H1 (cell line): ENCODE measurements at regions not wholly inside any gene's neighbourhood (a gene's known extent, or its start where the extent isn't known, plus 50 kb on each side); places are given as distances from the start of the nearest gene placed in this dataset.

Source experiments
- ASH2L ChIP-seq: fragments of 200-600, 300-600 bp; sonication (generic); IDR thresholded peaks from one replicate; pipeline ENCODE4 v1.7.1; 2017; ENCODE audit warnings: low read length
- BCL11A ChIP-seq, 2 experiments: IDR thresholded peaks; one replicate each; pipeline ENCODE4 v1.6.1; 2011; ENCODE audit warnings: low read depth in 2 of 2, low read length in 2 of 2, mild to moderate bottlenecking in 2 of 2
- CBX5 ChIP-seq: fragments of 300-800, 300-1000 bp; sonication (generic); IDR thresholded peaks from 2 replicates; pipeline ENCODE4 v1.7.1; 2016; ENCODE audit warnings: antibody characterized with exemption, low read length, low read depth
- CEBPB ChIP-seq: IDR thresholded peaks from 2 replicates; pipeline ENCODE4 v1.6.1; 2012; ENCODE audit warnings: low read depth, low read length
- CHD7 ChIP-seq: fragments of 300-600 bp; sonication (generic); IDR thresholded peaks from 2 replicates; pipeline ENCODE4 v1.7.1; 2012; ENCODE audit warnings: low read length, moderate library complexity, mild to moderate bottlenecking, inconsistent platforms; ENCODE audit not compliant: insufficient replicate concordance
- GTF2F1 ChIP-seq: IDR thresholded peaks from 2 replicates; pipeline ENCODE4 v1.6.1; 2012; ENCODE audit warnings: low read depth, low read length, improper control_type of control experiment, borderline replicate concordance
- KDM5A ChIP-seq: fragments of 200-600 bp; IDR thresholded peaks from 2 replicates; pipeline ENCODE4 v1.7.1; 2012; ENCODE audit warnings: mild to moderate bottlenecking, low read length, inconsistent platforms, mixed read lengths
- MAX ChIP-seq: IDR thresholded peaks from 2 replicates; pipeline ENCODE4 v1.6.1; 2012; ENCODE audit warnings: inconsistent platforms
- RBBP5 ChIP-seq: IDR thresholded peaks from 2 replicates; pipeline ENCODE4 v1.7.1; 2012; ENCODE audit warnings: low read depth, mild to moderate bottlenecking, inconsistent platforms, low read length, moderate library complexity, borderline replicate concordance
- SAP30 ChIP-seq: fragments of 300-600 bp; sonication (generic); IDR thresholded peaks from 2 replicates; pipeline ENCODE4 v1.7.1; 2012; ENCODE audit warnings: low read length, moderate library complexity, mild to moderate bottlenecking, inconsistent platforms; ENCODE audit not compliant: insufficient read depth, insufficient replicate concordance
- SP1 ChIP-seq: IDR thresholded peaks from 2 replicates; pipeline ENCODE4 v1.6.1; 2011; ENCODE audit warnings: low read depth, low read length
- SP4 ChIP-seq: IDR thresholded peaks from 2 replicates; pipeline ENCODE4 v1.6.1; 2012; ENCODE audit warnings: low read length, inconsistent platforms
- ZNF274 ChIP-seq: IDR thresholded peaks from 2 replicates; pipeline ENCODE4 v1.7.0; 2012; ENCODE audit warnings: low read length, borderline replicate concordance; ENCODE audit errors: extremely low read depth

GRCh38 chr10:65265451-65265954 is 1660.3 kb upstream of the LRRTM3 start (continued):
- TF ChIP-seq CHD7 (no peak), RBBP5 (no peak), SAP30 (no peak), CEBPB (no peak), GTF2F1 (no peak), ASH2L (no peak), CBX5 (no peak), BCL11A (IDR thresholded peaks at IDR 0.05; ENCODE audit: low read depth in 2 of 2, low read length in 2 of 2) (no peak), KDM5A (no peak), ZNF274 (no peak), SP1 (no peak), SP4 (no peak), MAX (no peak)
